ENCODE measurements at regions not wholly inside any gene's neighbourhood (a gene's known extent, or its start where the extent isn't known, plus 50 kb on each side); places are given as distances from the start of the nearest gene placed in this dataset.

DNA sequence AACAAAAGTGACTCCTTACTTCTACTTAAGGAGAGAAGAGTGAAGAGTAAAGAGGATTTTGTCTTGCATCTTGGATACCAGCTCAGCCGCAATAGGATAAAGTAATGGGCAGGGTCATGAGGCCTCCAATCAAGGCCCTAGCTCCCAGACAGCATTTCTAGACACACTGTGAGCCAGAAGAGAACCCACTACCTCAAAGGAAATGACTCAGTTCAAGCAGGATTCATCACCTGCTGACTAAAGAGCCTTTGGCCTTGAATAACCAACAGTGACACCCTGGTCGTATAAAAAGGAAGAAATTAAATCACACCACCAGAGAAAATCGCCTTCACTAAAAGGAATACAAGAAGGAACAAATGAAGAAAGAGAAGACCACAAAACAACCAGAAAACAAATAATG, 416.1 kb downstream of the PCDH18 start:
- Histone ChIP-seq H3K27ac (no peak overlapping the region), H3K27me3 (ENCODE audit: insufficient read depth, low read depth) (no peaks in the 10 kb centered on the region), H3K9me3 (ENCODE audit: insufficient read depth, low read depth) (no peaks in the 10 kb centered on the region), H2AFZ (no peak overlapping the region), H3F3A (ENCODE audit: insufficient read depth, low read depth) (no peaks in the 10 kb centered on the region), H3K4me1 (replicated peaks; ENCODE audit: insufficient read depth) (no peaks in the 10 kb centered on the region), H3K79me2 (ENCODE audit: low read depth) (no peaks in the 10 kb centered on the region), H3K4me3 (no peak overlapping the region), H4K20me1 (ENCODE audit: insufficient read depth) (no peaks in the 10 kb centered on the region), H3K36me3 (ENCODE audit: low read depth) (no peaks in the 10 kb centered on the region), H3K4me2 (no peak overlapping the region), H3K9me2 (ENCODE audit: insufficient read depth) (no peaks in the 10 kb centered on the region)
- no peak for DNase-seq
- TF ChIP-seq, protein P1, sequence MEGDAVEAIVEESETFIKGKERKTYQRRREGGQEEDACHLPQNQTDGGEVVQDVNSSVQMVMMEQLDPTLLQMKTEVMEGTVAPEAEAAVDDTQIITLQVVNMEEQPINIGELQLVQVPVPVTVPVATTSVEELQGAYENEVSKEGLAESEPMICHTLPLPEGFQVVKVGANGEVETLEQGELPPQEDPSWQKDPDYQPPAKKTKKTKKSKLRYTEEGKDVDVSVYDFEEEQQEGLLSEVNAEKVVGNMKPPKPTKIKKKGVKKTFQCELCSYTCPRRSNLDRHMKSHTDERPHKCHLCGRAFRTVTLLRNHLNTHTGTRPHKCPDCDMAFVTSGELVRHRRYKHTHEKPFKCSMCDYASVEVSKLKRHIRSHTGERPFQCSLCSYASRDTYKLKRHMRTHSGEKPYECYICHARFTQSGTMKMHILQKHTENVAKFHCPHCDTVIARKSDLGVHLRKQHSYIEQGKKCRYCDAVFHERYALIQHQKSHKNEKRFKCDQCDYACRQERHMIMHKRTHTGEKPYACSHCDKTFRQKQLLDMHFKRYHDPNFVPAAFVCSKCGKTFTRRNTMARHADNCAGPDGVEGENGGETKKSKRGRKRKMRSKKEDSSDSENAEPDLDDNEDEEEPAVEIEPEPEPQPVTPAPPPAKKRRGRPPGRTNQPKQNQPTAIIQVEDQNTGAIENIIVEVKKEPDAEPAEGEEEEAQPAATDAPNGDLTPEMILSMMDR (conservative IDR thresholded peaks at IDR 0.05), result no peak
- no peak for TF ChIP-seq EZH2 (IDR thresholded peaks at IDR 0.05; ENCODE audit: low read depth)
- intact Hi-C loops (cut with micrococcal nuclease; ENCODE audit: unreplicated experiment), result no loop called here
- BruUV-seq (replicated peaks), result no TSS peak
- ChIA-PET POLR2A (ENCODE audit: unreplicated experiment) (no interaction called here), CTCF (no interaction called here)

DNA sequence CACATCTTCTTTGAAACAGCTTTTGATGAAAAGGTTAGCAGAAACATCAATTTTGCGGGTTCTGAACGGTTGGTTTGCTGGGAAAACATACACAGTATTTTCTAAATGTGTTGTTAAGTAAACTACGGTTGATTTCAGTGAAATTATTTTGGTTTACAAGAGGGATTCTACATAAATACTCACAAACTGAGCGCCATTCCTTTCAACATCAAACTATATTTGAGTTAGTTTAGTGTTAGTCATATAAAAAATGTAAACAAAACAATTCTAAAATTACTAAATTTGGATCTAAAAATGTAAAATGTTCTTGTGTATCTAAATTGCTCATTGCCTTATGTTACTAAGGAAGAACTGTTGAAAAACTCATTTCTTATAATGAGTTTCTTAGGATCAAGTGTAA, 425.6 kb downstream of the PCDH18 start:
- ChIA-PET CTCF (no interaction called here), POLR2A (ENCODE audit: unreplicated experiment) (no interaction called here)
- H3K36me3 ChIP-seq (ENCODE audit: low read depth), result no peaks in the 10 kb centered on the region
- H3K79me2 ChIP-seq (ENCODE audit: low read depth), result no peaks in the 10 kb centered on the region
- H3K4me1 ChIP-seq (replicated peaks; ENCODE audit: insufficient read depth), result no peaks in the 10 kb centered on the region
- no peaks in the 10 kb centered on the region for H3K27me3 ChIP-seq (ENCODE audit: insufficient read depth, low read depth)
- no peak overlapping the region for H3K4me2 ChIP-seq
- no peak overlapping the region for H3K27ac ChIP-seq
- no peaks in the 10 kb centered on the region for H3K9me3 ChIP-seq (ENCODE audit: insufficient read depth, low read depth)
- H4K20me1 ChIP-seq (ENCODE audit: insufficient read depth), result no peaks in the 10 kb centered on the region
- TF ChIP-seq EZH2 (IDR thresholded peaks at IDR 0.05; ENCODE audit: low read depth), result no peak
- TF ChIP-seq, protein P1 (conservative IDR thresholded peaks at IDR 0.05), result no peak
- DNase-seq, result no peak
- no peaks in the 10 kb centered on the region for H3K9me2 ChIP-seq (ENCODE audit: insufficient read depth)
- no peaks in the 10 kb centered on the region for H3F3A ChIP-seq (ENCODE audit: insufficient read depth, low read depth)
- no peak overlapping the region for H2AFZ ChIP-seq
- no peak overlapping the region for H3K4me3 ChIP-seq
- no TSS peak for BruUV-seq (replicated peaks)
- intact Hi-C loops (cut with micrococcal nuclease; ENCODE audit: unreplicated experiment), result no loop called here

DNA sequence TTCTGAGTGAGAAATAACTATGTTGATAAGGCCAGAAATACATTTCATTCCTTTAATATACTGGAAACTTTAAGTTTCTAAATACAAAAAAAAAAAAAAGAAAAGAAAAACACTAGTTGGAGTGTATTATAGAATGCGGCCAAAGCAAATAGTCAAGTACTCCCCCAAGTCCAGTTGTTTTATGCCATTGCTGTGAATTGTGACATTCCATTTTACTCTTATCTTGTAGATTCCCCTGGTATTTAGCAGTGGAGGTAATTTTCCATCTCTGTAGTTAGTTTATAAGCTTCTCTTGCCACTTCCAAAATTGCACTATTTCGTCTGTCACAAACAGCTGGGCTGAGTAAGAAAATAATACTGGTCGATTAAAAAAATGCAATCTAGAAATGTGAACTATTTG, 426.0 kb downstream of the PCDH18 start:
- Histone ChIP-seq H3K9me3 (ENCODE audit: insufficient read depth, low read depth) (no peaks in the 10 kb centered on the region), H3K27ac (no peak overlapping the region), H4K20me1 (ENCODE audit: insufficient read depth) (no peaks in the 10 kb centered on the region), H3F3A (ENCODE audit: insufficient read depth, low read depth) (no peaks in the 10 kb centered on the region), H3K79me2 (ENCODE audit: low read depth) (no peaks in the 10 kb centered on the region), H3K4me3 (no peak overlapping the region), H3K9me2 (ENCODE audit: insufficient read depth) (no peaks in the 10 kb centered on the region), H3K4me2 (no peak overlapping the region), H3K4me1 (replicated peaks; ENCODE audit: insufficient read depth) (no peaks in the 10 kb centered on the region), H3K36me3 (ENCODE audit: low read depth) (no peaks in the 10 kb centered on the region), H3K27me3 (ENCODE audit: insufficient read depth, low read depth) (no peaks in the 10 kb centered on the region), H2AFZ (no peak overlapping the region)
- no TSS peak for BruUV-seq (replicated peaks)
- no peak for DNase-seq
- intact Hi-C loops (cut with micrococcal nuclease; ENCODE audit: unreplicated experiment), result no loop called here
- ChIA-PET CTCF (no interaction called here), POLR2A (ENCODE audit: unreplicated experiment) (no interaction called here)
- TF ChIP-seq, protein P1 (conservative IDR thresholded peaks at IDR 0.05), result no peak
- no peak for TF ChIP-seq EZH2 (IDR thresholded peaks at IDR 0.05; ENCODE audit: low read depth)

Measured in PC-9 (cell line).